OCI-LY7 (cell line): ENCODE measurements at regions not wholly inside any gene's neighbourhood (a gene's known extent, or its start where the extent isn't known, plus 50 kb on each side); places are given as distances from the start of the nearest gene placed in this dataset.

Source experiments
- CTCF ChIP-seq: fragments of 200-600 bp; sonication (generic); conservative IDR thresholded peaks from 2 replicates; pipeline ENCODE4 v1.5.1; 2014; ENCODE audit warnings: mild to moderate bottlenecking, antibody characterized with exemption, low read length, moderate library complexity, mixed read lengths
- EZH2phosphoT487 ChIP-seq: fragments of 200-600 bp; sonication (generic); IDR thresholded peaks from 2 replicates; pipeline ENCODE4 v1.6.1; 2018; ENCODE audit warnings: low read depth, borderline replicate concordance, mild to moderate bottlenecking, mixed run types, antibody characterized with exemption, low read length, moderate library complexity, mixed read lengths

- no peak for TF ChIP-seq CTCF
- TF ChIP-seq EZH2phosphoT487 = no peak
Observed at GRCh38 chr4:79492148-79492547, 84.1 kb upstream of the GK2 start.
